Gastroesophageal sphincter (tissue), 3 donors: ENCODE measurements at regions not wholly inside any gene's neighbourhood (a gene's known extent, or its start where the extent isn't known, plus 50 kb on each side); places are given as distances from the start of the nearest gene placed in this dataset.

Experiments
- CTCF ChIP-seq, 4 experiments: fragments of 200-600 bp in 2 of 4; fragments of 450-650 bp in 2 of 4; sonication (generic) in 1 of 4; IDR thresholded peaks; one replicate each; pipeline ENCODE4 v1.5.1; 2017 to 2019; ENCODE audit warnings: antibody characterized with exemption in 4 of 4, mild to moderate bottlenecking in 2 of 4, moderate library complexity in 2 of 4
- POLR2A ChIP-seq, 2 donors: fragments of 450-650 bp; IDR thresholded peaks; one replicate each; pipeline ENCODE4 v1.6.1; 2017; ENCODE audit warnings: antibody characterized with exemption in 2 of 2, mild to moderate bottlenecking in 2 of 2, moderate library complexity in 1 of 2
- POLR2AphosphoS5 ChIP-seq: sonication (generic); formaldehyde crosslinking; IDR thresholded peaks from one replicate; pipeline ENCODE4 v1.6.1; 2017; ENCODE audit warnings: antibody characterized with exemption

DNA sequence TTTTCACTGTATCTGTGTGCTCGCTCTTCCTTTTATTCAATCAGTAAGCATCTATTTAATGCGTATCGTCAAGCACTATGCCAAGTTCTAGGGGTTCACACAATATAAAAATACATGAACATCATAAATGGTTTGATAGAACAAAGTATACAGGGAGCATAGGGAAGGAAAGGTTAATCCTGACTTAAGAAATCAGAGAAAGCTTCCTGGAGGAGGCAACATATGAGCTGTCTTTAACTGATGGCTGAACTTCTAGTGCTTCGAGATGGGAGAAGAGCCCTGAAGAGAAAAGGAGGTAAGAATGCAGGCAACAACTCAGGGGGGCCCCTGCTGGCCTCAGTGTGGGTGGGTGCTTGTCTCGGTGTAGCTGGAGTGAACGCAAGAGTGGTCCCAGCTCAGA lies 63.6 kb upstream of the GALNT2 start:
- no peak for TF ChIP-seq CTCF (IDR thresholded peaks at IDR 0.05)
- no peak for TF ChIP-seq POLR2A (IDR thresholded peaks at IDR 0.05)
- no peak for TF ChIP-seq POLR2AphosphoS5
